ENCODE measurements at regions not wholly inside any gene's neighbourhood (a gene's known extent, or its start where the extent isn't known, plus 50 kb on each side); places are given as distances from the start of the nearest gene placed in this dataset.

- Histone ChIP-seq H3K27me3 (ENCODE audit: insufficient read depth, low read length) (no peaks in the 10 kb centered on the region), H4K20me1 (ENCODE audit: insufficient read depth, low read length) (no peaks in the 10 kb centered on the region), H3K4me3 (ENCODE audit: insufficient read depth, low read length) (no peak overlapping the region), H3K79me2 (ENCODE audit: insufficient read depth, low read length) (no peaks in the 10 kb centered on the region), H3K4me1 (ENCODE audit: insufficient read depth, low read length) (no peaks in the 10 kb centered on the region), H3K36me3 (ENCODE audit: insufficient read depth, low read length) (no peaks in the 10 kb centered on the region), H3K27ac (ENCODE audit: low read depth, low read length) (no peak overlapping the region), H2AFZ (ENCODE audit: low read length) (no peak overlapping the region), H3K4me2 (ENCODE audit: insufficient read depth, low read length) (no peak overlapping the region), H3K9me3 (ENCODE audit: low read depth, low read length) (no peaks in the 10 kb centered on the region)
- DNase-seq (ENCODE audit: insufficient read length, low spot score, missing footprints) = no peak
- TF ChIP-seq CTCF (IDR thresholded peaks at IDR 0.05; ENCODE audit: extremely low read depth, low read depth, low read length) = no peak
These were observed 298.4 kb upstream of the CDH9 start for GRCh38 chr5:27336817-27337216.

- Histone ChIP-seq H3K4me2 (ENCODE audit: insufficient read depth, low read length) (peak overlapping the region; percentile 8), H3K9me3 (ENCODE audit: low read depth, low read length) (no peaks in the 10 kb centered on the region), H3K4me1 (ENCODE audit: insufficient read depth, low read length) (no peaks in the 10 kb centered on the region), H3K27me3 (ENCODE audit: insufficient read depth, low read length) (no peaks in the 10 kb centered on the region), H3K4me3 (ENCODE audit: insufficient read depth, low read length) (no peak overlapping the region), H3K36me3 (ENCODE audit: insufficient read depth, low read length) (no peaks in the 10 kb centered on the region), H2AFZ (ENCODE audit: low read length) (no peak overlapping the region), H4K20me1 (ENCODE audit: insufficient read depth, low read length) (no peaks in the 10 kb centered on the region), H3K27ac (ENCODE audit: low read depth, low read length) (peak overlapping the region; percentile 52), H3K79me2 (ENCODE audit: insufficient read depth, low read length) (no peaks in the 10 kb centered on the region)
- DNase-seq (ENCODE audit: insufficient read length, low spot score, missing footprints) = peak; percentile 90
- no peak for TF ChIP-seq CTCF (IDR thresholded peaks at IDR 0.05; ENCODE audit: extremely low read depth, low read depth, low read length)
These were observed 290.1 kb upstream of the CDH9 start for GRCh38 chr5:27328480-27328879.

- H3K27ac ChIP-seq (ENCODE audit: low read depth, low read length) = no peak overlapping the region
- no peak for TF ChIP-seq CTCF (IDR thresholded peaks at IDR 0.05; ENCODE audit: extremely low read depth, low read depth, low read length)
- H3K36me3 ChIP-seq (ENCODE audit: insufficient read depth, low read length) = no peaks in the 10 kb centered on the region
- H2AFZ ChIP-seq (ENCODE audit: low read length) = peak overlapping the region; percentile 32
- no peaks in the 10 kb centered on the region for H4K20me1 ChIP-seq (ENCODE audit: insufficient read depth, low read length)
- no peaks in the 10 kb centered on the region for H3K27me3 ChIP-seq (ENCODE audit: insufficient read depth, low read length)
- DNase-seq (ENCODE audit: insufficient read length, low spot score, missing footprints) = peak; percentile 31
- no peak overlapping the region for H3K4me3 ChIP-seq (ENCODE audit: insufficient read depth, low read length)
- H3K9me3 ChIP-seq (ENCODE audit: low read depth, low read length) = no peaks in the 10 kb centered on the region
- H3K79me2 ChIP-seq (ENCODE audit: insufficient read depth, low read length) = no peaks in the 10 kb centered on the region
- no peak overlapping the region for H3K4me2 ChIP-seq (ENCODE audit: insufficient read depth, low read length)
- no peaks in the 10 kb centered on the region for H3K4me1 ChIP-seq (ENCODE audit: insufficient read depth, low read length)
These were observed 287.1 kb upstream of the CDH9 start for GRCh38 chr5:27325513-27325912.

GRCh38 chr5:27318701-27319100 lies 280.3 kb upstream of the CDH9 start:
- H3K79me2 ChIP-seq (ENCODE audit: insufficient read depth, low read length) = no peaks in the 10 kb centered on the region
- H3K36me3 ChIP-seq (ENCODE audit: insufficient read depth, low read length) = no peaks in the 10 kb centered on the region
- TF ChIP-seq CTCF (IDR thresholded peaks at IDR 0.05; ENCODE audit: extremely low read depth, low read depth, low read length) = no peak
- H3K4me1 ChIP-seq (ENCODE audit: insufficient read depth, low read length) = peaks cover 11% of the 10 kb centered on the region
- H3K9me3 ChIP-seq (ENCODE audit: low read depth, low read length) = no peaks in the 10 kb centered on the region
- no peak overlapping the region for H3K4me2 ChIP-seq (ENCODE audit: insufficient read depth, low read length)
- no peaks in the 10 kb centered on the region for H4K20me1 ChIP-seq (ENCODE audit: insufficient read depth, low read length)
- no peak overlapping the region for H3K27ac ChIP-seq (ENCODE audit: low read depth, low read length)
- no peak overlapping the region for H2AFZ ChIP-seq (ENCODE audit: low read length)
- H3K4me3 ChIP-seq (ENCODE audit: insufficient read depth, low read length) = no peak overlapping the region
- DNase-seq (ENCODE audit: insufficient read length, low spot score, missing footprints) = no peak
- H3K27me3 ChIP-seq (ENCODE audit: insufficient read depth, low read length) = no peaks in the 10 kb centered on the region

Data from osteoblast (primary cell).